NCI-H2171 treated with DMSO at 0.1 percent for 48 hours (cell line): ENCODE measurements at regions not wholly inside any gene's neighbourhood (a gene's known extent, or its start where the extent isn't known, plus 50 kb on each side); places are given as distances from the start of the nearest gene placed in this dataset.

Source experiments
- DNase-seq: peaks from one replicate; lab custom pipeline; 2025; lab: John Stamatoyannopoulos, UW

DNA sequence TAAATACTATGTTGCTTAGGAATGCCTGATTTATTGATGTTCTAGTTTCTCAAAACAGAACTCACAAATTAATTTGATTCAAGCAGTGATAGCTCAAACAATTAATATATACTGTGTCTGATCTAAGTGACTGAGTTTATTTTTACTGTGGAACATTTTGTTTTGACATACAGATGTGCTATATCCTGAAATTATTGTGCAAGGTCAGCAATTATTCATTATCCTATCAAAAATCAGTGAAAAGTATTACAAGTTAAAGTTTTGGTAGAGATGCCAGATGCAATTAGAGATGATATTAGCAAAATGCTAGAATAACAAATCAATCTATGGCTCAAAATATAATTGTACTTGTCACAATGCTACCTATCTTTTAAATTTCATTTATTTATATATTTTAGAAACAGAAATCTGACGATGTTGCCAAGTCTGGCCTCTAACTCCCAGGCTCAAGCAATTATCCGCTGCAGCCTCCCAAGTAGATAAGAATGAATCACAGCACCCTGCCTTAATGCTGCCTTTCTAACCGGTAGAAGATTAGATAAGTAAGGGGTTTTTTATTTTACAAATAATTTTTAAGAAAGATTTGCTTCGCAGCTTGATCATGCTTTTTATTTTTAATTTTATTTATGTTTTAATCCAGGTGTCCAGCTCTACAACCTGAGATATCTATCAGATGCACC is 825.5 kb upstream of the NDST4 start:
- DNase-seq = no peak

GRCh38 chr4:115929373-115929772 is 816.0 kb upstream of the NDST4 start:
- no peak for DNase-seq

DNA sequence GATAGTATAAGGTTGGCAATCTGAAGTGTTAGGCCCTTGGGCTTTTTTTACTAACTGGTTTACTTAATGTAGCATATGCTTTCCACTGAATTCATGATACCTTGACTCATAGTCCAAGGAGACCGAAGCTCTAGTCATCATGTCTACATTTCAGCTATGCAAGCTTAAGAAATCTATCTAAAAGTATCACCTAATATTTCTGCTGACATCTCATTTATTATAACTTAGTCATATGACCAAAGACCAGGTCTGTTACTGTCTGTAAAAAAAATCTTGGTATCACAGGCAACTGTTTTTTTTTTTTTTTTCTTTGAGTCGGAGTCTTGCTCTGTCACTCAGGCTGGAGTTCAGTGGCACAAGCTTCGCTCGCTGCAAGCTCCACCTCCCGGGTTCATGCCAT is 814.0 kb upstream of the NDST4 start:
- DNase-seq = no peak

- no peak for DNase-seq
These were observed 809.7 kb upstream of the NDST4 start for GRCh38 chr4:115923152-115923551.

- no peak for DNase-seq
These were observed 807.2 kb upstream of the NDST4 start for GRCh38 chr4:115920637-115921036.

DNA sequence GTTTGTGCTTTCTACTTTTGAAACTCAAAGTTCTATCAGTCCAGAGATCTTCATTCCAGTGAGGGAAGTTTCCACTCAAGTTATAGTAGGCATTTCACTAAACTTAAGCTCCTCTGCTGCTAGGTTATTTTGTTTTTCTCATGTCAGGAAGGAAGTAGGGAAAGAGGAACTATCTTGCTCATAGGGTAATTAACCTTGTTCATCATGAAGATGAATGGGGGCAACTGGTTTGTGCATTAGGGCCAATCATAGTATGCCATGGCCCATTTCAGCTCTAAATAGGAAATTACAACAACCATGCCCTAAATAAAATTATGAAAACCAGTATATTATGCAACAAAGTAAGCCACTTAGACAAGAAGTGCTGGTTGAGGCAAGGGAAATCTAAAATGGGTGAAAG is 804.7 kb upstream of the NDST4 start:
- no peak for DNase-seq

DNA sequence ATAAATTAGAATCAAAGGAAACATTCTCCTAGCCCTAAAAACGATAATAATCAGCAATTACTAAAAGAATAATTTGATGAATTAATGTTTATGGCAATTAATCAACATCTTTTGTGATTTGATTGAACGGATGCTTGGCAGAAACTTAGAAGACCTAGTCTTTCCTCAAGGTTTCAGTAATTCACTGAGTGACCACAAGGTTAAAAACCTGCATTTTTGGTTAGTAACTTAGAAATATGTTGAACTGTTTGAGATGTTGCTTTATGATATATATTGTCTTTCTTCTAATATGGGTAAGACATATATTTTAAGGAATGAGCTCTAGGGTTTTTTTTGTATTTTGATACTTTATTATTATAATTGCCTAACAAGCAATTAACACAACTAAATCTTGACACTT is 793.0 kb upstream of the NDST4 start:
- no peak for DNase-seq

GRCh38 chr4:115883847-115884246 is 770.4 kb upstream of the NDST4 start:
- DNase-seq = no peak

- DNase-seq = no peak
These were observed 769.8 kb upstream of the NDST4 start for GRCh38 chr4:115883231-115883630.

GRCh38 chr4:115873048-115873447 is 759.6 kb upstream of the NDST4 start:
- no peak for DNase-seq

- DNase-seq = no peak
These were observed 758.2 kb upstream of the NDST4 start for GRCh38 chr4:115871596-115871995.

DNA sequence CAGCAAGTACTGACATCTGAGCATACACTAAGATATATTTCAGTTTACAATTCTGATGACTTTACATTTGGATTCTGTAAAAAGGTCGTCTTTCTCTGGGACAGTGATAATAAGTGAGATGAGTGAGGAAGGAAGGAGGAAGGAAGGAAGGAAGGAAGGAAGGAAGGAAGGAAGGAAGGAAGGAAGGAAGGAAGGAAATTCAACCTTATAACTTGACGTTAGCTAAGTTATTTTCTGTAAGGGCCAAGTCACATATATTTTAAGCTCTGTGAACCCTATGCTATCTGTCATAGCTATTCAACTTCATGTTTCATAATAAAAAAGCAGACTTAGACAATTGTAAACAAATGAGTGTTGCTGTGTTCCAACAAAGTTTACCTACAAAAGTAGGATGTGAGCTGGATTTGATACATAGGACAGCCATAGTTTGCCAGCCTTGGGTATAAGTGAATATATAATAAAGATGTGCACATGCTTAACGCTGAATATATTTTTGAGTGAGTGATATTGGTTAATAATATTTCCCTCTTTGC is 753.0 kb upstream of the NDST4 start:
- DNase-seq = no peak

GRCh38 chr4:115865736-115866135 is 752.3 kb upstream of the NDST4 start:
- DNase-seq = no peak

DNA sequence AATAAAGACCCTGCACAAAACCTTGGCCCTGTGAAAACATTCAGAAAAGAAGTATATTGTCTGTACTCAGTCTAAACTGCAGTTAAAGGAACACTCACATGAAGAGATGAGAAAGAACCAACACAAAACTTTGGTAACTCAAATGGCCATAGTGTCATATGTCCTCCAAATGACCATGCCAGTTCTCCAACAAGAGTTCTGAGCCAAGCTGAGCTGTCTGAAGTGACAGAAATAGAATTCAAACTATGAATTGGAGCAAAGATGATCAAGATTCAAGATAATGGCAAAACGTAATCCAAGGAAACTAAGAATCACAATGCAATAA is 739.3 kb upstream of the NDST4 start:
- no peak for DNase-seq

DNA sequence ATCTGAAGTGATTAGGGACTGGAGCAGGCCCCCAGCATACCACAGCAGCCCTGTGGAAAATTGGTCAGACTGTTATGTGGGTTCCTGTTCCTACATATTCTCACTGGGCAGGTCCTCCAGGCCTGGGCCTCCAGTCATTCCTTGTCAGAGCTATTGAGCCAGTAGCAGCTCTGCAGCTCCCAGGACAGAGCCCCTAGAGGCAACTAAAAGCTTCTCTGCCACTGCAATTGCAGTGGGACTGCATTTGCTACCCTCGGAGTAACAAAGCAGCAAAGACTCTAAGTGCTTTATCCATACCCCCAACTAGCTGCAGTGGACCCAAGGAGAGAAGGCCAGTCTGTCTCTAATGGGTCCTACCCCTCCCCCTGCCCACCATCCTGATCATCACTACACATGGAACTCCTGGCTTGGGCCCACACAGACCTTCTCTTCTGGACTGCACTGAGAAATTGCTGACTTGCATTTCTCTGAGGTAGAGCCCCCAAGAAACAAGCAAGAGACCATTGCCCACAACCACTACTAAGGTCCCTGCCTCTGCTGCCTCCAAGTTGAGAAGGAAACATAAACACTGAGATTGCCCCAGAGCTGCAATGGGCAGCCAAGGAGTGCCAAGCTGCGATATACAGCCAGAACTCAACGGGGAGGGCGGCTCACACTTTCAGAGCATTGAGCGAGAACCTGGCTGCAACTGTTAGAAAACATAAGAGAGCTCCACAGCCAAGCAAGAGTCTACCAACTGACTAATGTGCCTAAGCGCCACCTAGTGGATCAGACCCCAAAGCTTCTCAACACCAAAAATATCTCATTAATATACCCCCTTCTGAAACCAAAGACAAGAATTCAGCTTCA is 738.7 kb upstream of the NDST4 start:
- DNase-seq = peak; percentile 4

DNA sequence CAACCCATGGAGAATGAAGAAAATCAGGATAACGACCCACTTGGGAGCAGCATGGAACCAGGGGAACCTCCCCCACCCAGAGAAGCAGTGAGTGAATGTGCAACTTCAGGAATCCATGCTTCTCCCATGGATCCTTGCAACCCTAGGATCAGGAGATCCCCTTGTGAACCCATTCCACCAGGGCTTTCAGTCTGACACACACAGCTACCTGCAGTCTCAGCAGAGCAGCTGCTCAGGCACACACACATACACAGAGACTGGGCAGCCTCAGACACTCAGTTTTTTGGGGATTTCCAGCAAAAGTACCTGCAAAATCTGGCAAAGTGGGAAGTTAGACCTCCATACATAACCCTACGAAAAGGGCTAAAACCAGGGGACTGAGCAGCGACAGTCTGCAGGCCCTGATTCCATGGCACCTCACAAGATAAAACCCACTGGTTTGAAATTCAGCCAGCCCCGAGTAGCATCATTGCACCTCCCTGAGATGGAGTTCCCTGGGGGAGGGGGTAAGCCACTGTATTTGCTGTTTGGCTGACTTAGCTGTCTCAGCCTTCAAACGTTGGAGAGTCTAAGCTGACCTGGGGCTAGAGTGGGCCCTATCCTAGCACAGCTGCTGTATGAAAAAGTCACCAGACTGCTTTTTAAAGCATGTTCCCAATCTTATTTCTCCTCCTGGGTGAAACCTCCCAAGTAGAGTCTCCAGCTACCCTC is 737.5 kb upstream of the NDST4 start:
- DNase-seq = no peak

GRCh38 chr4:115844180-115844579 is 730.8 kb upstream of the NDST4 start:
- DNase-seq = no peak

DNA sequence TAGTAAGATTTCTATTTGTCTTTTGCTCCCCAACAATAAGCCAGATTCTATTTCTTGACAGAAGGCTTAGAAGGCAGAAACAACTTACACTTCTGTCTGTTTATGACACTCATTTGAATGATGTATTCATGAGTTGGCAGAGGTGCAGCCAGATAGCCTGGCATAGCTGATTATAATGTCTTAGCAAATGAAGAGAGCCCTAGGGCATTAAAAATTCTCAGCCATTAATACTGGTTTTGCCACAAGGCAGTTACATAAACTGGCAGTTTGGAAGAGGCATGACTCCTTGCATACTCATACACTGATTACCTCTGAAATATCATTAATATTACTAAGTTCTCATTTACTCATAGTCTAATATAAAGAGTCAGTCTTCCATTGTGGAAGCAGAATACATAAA is 728.5 kb upstream of the NDST4 start:
- DNase-seq = no peak

GRCh38 chr4:115834441-115834840 is 721.0 kb upstream of the NDST4 start:
- DNase-seq = no peak

- DNase-seq = no peak
These were observed 711.2 kb upstream of the NDST4 start for GRCh38 chr4:115824630-115825029.

DNA sequence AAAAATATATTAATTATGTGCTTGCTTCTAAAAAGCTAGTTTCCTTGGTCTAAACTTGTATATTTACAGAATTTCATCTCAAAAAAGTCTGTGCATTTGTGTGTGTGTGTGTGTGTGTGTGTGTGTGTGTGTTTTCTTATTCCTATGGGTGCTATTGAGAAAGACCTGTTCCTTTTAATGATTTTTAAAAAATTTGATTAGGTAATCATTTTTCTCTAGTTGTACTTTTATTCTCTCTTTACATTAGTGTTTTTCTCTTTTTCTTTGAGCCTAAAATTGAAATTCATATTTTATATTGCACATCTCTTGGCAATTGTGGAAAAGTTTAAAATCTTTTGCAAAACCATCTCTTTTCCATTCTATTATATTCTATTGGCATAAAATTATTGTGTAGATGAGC is 690.4 kb upstream of the NDST4 start:
- DNase-seq = no peak

GRCh38 chr4:115790812-115791211 is 677.4 kb upstream of the NDST4 start:
- DNase-seq = no peak
